IPS DF 19.7 (cell line): ENCODE measurements at regions not wholly inside any gene's neighbourhood (a gene's known extent, or its start where the extent isn't known, plus 50 kb on each side); places are given as distances from the start of the nearest gene placed in this dataset.

Experiments used
- DNase-seq: peaks from one replicate; pipeline ENCODE4 v3.0.0-alpha.2; 2013; ENCODE audit warnings: low read depth, low spot score

GRCh38 chrX:28042260-28042659 is 61.0 kb upstream of the DCAF8L1 start:
- no peak for DNase-seq

- no peak for DNase-seq
Observed at GRCh38 chrX:28039258-28039657, 58.0 kb upstream of the DCAF8L1 start.
